ENCODE measurements at regions not wholly inside any gene's neighbourhood (a gene's known extent, or its start where the extent isn't known, plus 50 kb on each side); places are given as distances from the start of the nearest gene placed in this dataset.
"Not testable (repeated sequence)": the region's sequence is repeated elsewhere in the genome, so short reads cannot be mapped to it uniquely, and the experiment has no call there.

DNA sequence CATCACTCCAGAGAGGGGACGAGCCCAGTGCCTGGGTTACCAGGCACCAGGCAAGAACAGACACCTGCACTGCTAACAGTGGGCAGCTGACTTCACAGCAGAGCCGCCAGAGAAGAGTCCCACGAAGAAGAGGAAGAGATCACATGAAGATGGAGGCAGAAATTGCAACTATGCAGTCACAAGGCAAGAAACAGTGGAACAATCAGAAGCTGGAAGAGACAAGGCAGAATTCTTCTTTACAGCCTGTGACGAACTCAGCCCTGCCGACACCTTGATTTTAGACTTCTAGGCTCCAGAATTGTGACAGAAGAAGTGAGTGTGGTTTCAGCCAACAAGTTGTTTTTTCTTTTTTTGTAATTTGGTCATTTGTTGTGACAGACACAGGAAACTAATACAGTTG lies 59.2 kb downstream of the IL12A start:
- no peak for DNase-seq

DNA sequence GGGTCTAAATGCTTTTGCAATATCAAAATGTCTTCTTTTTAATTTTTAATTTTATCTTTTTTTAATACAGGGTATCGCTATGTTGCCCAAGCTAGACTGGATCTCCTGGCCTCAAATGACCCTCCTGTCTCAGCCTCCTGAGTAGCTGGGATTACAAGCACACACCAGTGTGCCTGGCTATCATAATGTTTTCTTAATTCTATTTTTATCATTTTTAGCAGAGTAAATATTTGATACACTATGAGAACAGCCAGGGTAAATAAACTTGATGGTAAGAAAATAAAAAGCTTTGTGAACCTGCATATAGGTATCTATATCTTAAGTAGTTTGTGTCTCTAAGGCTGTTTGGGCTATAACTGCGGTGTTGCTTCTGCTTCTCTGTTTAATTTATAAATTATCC lies 60.4 kb downstream of the IL12A start:
- no peak for DNase-seq

DNA sequence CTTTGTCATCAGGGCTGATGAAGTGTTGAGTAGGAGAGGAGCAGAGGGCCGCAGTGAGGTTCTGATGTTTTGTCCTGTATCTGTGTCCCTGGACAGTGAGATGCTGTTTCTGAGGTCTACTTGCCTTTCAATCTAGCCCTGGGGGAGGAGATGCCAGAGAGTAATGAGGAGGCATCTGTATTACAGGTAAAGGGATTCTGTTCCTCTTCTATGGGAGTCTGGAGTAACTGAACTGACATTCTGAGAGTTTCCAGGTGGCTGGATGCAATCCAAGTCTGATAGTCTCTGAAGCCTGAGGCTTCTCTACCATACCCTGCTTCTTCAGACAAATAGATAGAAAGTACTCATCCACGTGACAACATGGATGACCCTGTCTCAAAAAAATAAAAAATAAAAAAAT lies 60.9 kb downstream of the IL12A start:
- no peak for DNase-seq

DNA sequence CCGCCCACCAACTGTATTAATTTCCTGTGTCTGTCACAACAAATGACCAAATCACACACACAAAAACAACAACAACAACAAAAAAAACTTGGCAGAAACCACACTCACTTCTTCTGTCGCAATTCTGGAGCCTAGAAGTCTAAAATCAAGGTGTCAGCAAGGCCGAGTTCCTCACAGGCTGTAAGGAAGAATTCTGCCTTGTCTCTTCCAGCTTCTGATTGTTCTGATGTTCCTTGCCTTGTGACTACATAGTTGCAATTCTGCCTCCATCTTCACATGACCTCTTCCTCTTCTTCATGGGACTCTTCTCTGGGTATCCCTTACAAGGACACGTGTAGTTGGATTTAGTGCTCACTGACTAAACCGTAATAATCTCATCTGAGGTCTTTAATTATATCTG lies 61.4 kb downstream of the IL12A start:
- no peak for DNase-seq

DNA sequence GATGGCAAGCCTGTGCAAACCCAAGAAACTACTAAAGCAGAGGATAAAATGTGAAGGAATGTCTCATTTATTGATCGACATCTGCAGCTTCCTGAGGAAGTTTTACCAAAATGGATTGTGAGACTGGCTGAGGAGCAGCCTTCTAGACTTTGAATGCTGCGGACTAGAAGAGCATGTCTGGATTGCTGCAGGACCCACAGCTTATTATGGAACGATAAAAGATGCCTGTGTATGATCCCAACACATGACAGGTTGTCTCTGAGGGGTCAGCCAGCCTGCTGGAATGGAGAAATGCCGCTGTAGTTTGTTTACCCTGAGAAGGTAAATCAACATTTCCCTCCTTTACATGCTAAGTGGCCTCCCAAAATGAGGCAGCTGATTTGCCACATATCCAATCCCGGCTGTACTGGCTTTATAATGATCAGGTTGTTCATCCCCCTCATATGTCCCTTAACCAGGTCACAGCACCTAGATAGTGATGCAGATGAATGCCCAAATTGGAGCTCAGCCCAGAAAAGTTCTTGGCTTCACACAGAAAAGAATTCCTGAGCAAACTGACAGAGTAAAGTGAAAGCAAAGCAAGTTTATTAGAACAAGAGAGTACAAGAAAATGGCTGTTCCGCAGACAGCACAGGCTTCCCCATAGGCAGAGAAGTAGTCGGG lies 63.9 kb downstream of the IL12A start:
- no peak for DNase-seq

DNA sequence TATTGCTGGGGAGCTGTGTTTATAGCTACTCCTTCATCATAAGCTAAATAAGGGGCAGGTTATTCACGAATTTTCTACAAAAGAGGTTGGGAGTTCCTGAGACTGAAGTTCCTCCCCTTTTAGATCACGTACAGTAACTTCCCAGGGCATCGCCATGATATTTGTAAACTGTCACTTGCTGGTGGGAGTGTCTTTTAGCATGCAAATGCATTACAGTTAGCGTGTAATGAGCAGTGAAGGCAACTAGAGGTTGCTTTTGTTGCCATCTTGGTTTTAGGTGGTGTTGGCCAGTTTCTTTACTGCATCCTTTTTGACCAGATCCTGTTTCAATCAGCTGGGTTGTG lies 64.4 kb downstream of the IL12A start:
- DNase-seq: no peak

DNA sequence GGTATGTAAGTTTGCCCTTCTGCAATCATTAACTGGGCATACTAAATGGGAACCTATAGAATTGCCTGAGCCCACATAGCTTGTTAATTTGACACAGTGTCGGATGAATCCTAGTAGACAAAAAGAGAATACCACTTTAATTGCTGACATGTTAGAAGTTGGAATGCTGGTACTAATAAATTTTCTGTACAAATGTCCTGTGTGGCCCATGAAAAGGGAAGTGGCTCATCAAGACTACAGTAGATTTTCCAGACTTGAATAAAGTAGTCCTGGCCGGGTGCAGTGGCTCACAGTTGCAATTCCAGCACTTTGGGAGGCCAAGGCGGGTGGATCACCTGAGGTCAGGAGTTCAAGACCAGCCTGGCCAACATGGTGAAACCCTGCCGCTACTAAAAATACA lies 66.2 kb downstream of the IL12A start:
- DNase-seq: not testable (repeated sequence)

DNA sequence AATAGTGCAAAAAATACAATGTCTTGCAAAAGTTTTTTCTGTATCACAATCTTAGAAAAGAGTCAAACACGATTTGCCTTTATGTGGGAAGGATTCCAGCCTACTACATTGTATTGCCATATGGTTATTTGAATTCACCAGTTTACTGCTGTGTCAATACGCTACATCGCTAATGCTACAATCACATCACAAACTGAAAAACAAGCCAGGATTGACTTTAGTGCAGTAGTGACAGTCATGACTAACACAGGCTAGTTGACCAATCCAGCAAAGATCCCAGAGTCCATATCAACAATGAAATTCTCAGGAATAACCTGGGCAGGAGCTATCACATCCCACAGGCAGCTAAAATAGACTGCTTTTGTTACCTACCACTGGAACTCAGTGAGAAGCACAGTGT lies 67.0 kb downstream of the IL12A start:
- DNase-seq: no peak

DNA sequence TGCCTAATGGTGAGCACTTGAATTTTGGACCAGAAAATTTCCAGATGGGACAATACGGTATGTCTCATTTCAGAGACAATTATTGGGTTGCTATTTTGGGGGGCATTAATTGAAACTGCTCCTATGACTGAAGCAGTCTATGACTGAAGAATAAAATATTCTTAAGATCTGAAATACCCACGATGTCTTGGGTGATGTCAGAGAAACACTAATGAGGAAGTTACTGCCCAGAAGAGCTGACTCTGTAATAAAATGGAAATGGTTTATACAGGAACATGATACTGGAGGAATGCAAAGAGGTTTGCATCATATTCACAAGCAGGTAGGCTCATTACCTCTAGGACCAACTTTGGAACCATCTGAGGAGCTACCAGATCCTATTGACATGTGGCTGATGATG lies 68.7 kb downstream of the IL12A start:
- DNase-seq: no peak

DNA sequence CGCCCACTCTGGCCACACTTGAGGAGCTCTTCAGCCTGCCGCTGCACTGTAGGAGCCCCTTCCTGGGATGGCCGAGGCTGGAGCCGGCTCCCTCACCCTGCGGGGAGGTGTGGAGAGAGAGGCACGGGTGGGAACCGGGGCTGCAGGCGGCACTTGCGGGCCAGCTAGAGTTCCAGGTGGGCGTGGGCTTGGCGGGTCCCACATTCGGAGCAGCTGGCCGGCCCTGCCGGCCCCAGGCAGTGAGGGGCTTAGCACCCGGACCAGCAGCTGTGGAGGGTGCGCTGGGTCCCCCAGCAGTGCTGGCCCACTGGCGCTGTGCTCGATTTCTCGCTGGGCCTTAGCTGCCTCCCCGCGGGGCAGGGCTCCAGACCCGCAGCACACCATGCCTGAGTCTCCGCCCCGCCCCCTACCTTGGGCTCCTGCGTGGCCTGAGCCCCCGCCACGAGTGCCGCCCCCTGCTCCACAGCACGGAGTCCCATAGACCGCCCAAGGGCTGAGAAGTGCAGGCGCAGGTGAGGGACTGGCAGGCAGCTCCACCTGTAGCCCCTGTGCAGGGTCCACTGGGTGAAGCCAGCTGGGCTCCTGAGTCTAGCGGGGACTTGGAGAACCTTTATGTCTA lies 71.9 kb downstream of the IL12A start:
- no peak for DNase-seq

DNA sequence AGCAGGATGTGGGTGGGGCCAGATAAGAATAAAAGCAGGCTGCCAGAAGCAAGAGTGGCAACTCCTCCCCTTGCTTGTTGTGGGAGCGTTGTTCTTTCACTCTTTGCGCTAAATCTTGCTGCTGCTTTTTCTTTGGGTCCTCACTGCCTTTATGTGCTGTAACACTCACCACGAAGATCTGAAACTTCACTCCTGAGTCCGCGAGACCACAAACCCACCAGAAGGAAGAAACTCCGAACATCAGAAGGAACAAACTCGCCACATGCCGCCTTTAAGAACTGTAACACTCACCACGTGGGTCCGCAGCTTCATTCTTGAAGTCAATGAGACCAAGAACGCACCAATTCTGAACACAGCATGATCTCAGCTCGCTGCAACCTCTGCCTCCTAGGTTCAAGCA lies 72.9 kb downstream of the IL12A start:
- DNase-seq: no peak

DNA sequence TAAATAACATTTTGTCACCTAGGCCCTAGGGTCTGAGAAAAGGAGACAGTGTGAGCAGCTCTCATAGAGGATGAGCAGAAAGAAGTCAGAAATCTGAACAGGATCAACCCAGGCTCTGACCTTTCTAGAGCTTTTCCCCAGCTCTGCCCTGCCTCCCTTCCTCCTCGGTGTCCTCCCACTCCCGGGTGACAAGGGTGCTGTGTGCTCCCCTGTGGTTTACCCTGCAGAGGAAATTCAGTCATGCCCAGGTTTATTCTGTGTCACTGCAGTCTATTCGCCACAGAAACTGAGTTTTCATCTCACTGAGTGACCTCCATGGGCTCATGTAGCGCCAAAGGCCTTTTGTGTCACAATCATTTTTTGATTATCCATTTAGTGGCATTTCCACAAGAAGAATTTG lies 76.6 kb downstream of the IL12A start:
- no peak for DNase-seq

DNA sequence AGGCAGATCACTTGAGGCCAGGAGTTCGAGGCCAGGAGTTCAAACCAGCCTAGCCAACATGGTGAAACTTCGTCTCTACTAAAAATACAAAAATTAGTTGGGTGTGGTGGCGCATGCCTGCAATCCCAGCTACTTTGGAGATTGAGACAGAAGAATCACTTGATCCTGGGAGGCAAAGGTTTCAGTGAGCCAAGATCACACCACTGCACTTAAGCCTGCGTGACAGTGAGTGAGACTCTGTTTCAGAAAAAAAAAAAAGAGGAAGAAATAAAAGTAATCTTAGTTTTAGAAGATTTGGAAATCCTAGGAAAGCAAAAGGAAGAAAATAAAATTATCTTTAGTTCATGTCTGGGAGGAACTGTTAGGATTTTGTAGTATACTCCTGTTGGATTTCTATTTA lies 77.2 kb downstream of the IL12A start:
- DNase-seq: no peak

DNA sequence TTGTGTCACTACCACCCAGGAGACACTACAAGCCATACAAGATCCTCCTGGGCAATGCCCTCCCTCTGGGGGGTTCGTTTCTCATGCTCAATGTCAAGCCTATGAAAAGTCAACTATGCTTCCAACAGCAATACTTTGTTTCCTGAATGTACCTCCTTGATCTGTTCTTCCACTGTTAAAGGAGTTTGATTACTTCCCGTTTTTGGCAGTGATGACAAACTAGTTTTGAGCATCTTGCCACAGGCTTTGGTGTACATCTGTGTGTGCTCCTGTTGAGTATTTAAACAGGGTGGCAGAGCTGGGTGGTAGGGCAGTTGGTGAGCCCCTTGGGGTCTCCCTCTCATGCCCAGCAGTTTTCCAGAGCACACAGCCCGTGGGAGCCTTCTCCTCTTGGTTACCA lies 81.4 kb downstream of the IL12A start:
- DNase-seq: no peak

DNA sequence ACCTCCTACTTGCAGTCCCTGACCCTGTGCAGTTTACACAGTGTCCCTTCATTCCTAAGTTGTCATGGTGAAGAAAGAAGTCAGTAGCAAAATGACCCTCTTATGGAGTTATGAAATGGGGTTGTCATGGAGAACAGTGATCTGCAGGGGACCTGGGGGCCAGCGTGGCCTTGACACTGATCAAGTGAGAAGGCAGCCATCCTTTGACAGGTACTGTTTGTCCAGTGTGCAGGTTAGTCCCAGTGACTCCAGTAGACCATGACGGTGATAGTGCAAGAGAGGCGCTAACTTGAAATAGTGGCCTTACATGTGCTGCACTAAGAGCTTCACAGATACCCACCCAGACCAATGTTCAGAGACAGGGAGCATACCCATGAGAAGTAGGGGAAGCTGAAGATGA lies 87.9 kb downstream of the IL12A start:
- DNase-seq: no peak

DNA sequence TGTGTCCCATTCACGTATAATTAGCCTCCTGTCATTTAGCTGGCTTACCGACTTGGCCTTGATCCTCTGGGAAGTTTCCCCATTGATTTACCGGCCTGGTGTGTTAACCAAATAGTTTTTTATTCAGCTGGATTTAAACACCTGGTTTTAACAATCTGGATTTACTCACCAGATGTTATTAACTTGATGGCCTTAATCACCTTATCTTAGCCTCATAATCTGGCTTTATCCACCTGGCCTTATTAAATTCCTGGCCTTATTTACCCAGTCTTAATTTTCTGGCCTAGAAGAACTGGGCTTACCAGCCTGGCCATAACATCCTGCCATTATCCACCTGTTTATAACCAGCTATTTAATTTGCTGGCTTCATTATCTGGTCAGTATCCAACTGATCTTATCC lies 89.9 kb downstream of the IL12A start:
- no peak for DNase-seq

DNA sequence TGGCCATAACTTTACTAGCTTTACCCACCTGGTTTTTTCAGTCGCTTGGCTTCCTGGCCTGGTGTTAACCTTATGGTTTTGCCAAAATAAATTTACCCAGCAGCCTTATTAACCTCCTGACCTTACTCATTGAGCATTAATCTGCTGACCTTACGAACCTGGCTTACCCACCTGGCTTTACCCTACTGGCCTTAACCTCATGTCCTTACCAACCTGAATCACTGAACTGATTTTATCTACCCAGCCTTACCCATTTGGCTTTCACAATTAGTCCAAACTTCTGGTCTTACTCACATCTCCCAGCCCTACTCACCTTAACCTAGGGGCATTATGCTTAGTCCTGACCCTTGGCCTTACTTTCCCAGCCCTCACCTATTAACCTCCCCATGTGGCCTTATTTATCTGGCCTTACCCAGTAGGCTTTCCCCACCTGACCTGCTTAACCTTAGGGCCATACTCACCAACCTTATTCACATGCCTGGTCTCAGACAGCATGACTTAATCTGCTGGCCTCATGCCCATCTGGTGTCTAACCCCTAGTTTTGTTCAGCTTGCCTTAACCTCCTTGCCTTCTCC lies 93.4 kb downstream of the IL12A start:
- no peak for DNase-seq

DNA sequence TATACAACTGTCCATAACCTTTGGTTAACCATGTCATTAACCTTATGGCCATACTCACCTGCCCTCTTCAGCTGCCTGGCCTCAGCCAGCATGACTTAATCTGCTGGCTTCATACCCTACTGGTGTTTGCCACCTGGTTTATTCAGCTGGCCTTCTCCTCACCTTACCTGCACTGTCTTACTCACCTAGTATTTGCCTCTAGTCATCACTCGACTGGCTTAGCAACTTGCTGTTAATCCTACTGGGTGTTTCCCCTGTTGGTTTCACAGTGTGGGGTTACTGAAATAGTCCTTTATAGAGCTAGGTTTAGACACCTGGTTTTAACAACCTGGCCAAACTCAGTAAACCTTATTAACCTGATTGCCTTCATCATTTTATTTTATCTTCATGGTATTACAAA lies 96.4 kb downstream of the IL12A start:
- DNase-seq: no peak

DNA sequence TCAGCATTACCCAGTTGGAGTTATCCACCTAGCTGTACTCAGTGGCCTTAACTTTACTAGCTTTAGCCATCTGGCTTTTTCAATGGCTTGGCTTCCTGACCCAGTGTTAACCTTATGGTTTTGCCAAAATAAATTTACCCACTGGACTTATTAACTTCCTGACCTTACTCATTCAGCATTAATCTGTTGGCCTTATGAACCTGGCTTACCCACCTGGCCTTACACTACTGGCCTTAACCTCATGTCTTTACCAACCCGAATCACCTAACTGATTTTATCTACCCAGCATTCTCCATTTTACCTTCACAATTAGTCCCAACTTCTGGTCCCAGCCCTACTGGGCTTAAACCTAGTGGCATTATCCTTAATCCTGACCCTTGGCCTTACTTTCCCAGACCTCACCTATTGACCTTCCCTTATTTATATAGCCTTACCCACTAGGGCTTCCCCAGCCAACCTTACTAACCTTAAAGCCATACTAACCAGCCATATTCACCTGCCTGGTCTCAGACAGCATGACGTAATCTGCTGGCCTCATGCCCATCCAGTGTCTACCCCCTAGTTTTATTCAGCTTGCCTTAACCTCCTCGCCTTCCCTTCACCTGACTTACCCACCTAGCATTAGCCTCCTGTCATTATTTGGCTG lies 100.0 kb downstream of the IL12A start:
- no peak for DNase-seq

DNA sequence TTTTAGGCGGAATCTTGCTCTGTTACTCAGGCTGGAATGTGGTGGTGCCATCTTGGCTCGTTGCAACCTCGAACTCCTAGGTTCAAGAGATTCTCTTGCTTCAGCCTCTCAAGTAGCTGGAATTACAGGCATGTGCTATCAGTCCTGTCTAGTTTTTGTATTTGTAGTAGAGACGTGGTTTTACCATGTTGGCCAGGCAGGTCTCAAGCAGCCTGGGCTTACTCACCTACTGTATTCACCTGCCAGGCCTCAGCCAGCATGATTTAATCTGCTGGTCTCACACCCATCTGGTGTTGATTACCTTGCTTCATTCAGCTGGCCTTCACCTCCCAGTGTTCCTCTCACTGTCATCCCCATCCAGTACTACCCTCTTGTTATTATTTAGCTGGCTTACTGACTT lies 102.0 kb downstream of the IL12A start:
- no peak for DNase-seq

DNA sequence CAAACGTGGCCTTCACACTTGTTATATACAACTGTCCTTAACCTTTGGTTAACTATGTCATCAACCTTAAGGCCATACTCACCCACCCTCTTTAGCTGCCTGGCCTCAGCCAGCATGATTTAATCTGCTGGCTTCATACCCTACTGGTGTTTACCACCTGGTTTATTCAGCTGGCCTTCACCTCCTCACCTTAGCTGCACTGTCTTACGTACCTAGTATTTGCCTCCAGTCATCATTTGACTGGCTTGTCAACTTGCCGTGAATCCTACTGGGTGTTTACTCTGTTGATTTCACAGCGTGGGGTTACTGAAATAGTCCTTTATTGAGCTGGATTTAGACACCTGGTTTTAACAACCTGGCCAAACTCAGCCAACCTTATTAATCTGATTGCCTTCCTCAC lies 102.8 kb downstream of the IL12A start:
- no peak for DNase-seq

DNA sequence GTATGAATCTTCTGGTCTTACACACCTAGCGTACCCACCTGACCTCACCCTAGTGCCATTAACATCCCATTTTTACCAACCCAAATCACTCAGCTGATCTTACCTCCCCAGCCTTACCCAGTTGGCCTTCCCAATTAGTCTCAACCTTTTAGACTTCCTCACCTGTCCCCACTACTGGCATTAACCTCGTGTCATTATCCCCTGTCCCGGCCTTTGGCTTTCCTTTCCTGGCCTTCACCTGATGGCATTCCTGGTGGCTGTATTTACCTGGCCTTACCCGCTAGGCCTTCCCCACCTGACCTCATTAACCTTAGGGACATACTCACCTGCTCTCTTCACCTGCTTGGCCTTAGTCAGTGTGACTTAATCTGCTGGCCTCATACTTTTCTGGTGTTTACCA lies 104.1 kb downstream of the IL12A start:
- no peak for DNase-seq

DNA sequence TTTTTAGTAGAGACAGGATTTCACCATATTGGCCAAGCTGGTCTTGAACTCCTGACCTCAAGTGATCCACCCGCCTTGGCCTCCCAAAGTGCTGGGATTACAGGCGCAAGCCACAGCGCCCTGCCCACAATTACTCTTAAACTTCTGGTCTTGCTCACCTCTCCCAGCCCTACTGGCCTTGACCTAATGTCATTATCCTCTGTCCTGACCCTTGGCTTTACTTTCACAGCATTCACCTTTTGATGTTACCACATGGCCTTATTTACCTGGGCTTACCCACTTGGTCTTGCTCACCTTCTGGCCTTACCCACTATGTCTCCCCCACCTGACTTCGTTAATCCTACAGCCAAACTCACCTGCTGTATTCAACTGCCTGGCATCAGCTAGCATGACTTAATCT lies 105.9 kb downstream of the IL12A start:
- DNase-seq: no peak

DNA sequence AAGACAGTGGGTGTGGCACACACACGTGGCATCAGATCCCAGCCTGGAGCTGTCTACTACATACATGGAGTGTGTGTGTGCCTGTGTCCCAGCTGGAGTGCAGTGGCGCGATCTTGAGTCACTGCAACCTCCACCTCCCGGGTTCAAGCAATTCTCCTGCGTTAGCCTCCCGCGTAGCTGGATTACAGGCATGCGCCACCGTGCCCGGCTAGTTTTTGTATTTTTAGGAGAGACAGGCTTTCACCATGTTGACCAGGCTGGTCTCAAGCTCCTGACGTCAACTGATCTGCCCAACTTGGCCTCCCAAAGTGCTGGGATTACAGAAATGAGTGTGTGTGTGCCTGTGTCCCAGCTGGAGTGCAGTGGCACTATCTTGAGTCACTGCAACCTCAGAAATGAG lies 108.8 kb downstream of the IL12A start:
- no peak for DNase-seq

Data from SIG-M5 (cell line).